ENCODE measurements at regions not wholly inside any gene's neighbourhood (a gene's known extent, or its start where the extent isn't known, plus 50 kb on each side); places are given as distances from the start of the nearest gene placed in this dataset.
"Not testable (repeated sequence)": the region's sequence is repeated elsewhere in the genome, so short reads cannot be mapped to it uniquely, and the experiment has no call there.

- H3K4me3 ChIP-seq (ENCODE audit: low read length in 2 of 2): no peak overlapping the region
- H3K36me3 ChIP-seq (ENCODE audit: control insufficient read depth in 1 of 2, insufficient read depth in 2 of 2, low read length in 1 of 2): no peaks in the 10 kb centered on the region
- H3K27me3 ChIP-seq (ENCODE audit: control insufficient read depth in 1 of 2, insufficient read depth in 2 of 2, low read length in 1 of 2): no peaks in the 10 kb centered on the region
- intact Hi-C loops (cut with DNase I): no loop called here
- H3K4me1 ChIP-seq (ENCODE audit: control insufficient read depth in 1 of 2, insufficient read depth in 2 of 2, low read length in 2 of 2): no peaks in the 10 kb centered on the region
- no peak overlapping the region for H3K27ac ChIP-seq (ENCODE audit: low read depth in 1 of 2, low read length in 2 of 2)
- DNase-seq (no peak), ATAC-seq (ENCODE audit: low FRiP score) (no peak)
- no peaks in the 10 kb centered on the region for H3K9me3 ChIP-seq (ENCODE audit: control insufficient read depth, low read length)
Observed at GRCh38 chr13:50226515-50227155, 211.4 kb downstream of the KCNRG start.

- Histone ChIP-seq H3K9me3 (ENCODE audit: control insufficient read depth, low read length) (no peaks in the 10 kb centered on the region), H3K27ac (ENCODE audit: low read depth in 1 of 2, low read length in 2 of 2) (no peak overlapping the region), H3K27me3 (ENCODE audit: control insufficient read depth in 1 of 2, insufficient read depth in 2 of 2, low read length in 1 of 2) (no peaks in the 10 kb centered on the region), H3K36me3 (ENCODE audit: control insufficient read depth in 1 of 2, insufficient read depth in 2 of 2, low read length in 1 of 2) (no peaks in the 10 kb centered on the region), H3K4me3 (ENCODE audit: low read length in 2 of 2) (no peak overlapping the region), H3K4me1 (ENCODE audit: control insufficient read depth in 1 of 2, insufficient read depth in 2 of 2, low read length in 2 of 2) (no peaks in the 10 kb centered on the region)
- no peak for DNase-seq
- 96 to 97% methylated on average over 5 of the region's 5 CpGs for WGBS, 2 donors
- ATAC-seq (ENCODE audit: low FRiP score): no peak
- intact Hi-C loops (cut with DNase I): no loop called here
Observed at GRCh38 chr13:50227361-50227760, 212.1 kb downstream of the KCNRG start.

DNA sequence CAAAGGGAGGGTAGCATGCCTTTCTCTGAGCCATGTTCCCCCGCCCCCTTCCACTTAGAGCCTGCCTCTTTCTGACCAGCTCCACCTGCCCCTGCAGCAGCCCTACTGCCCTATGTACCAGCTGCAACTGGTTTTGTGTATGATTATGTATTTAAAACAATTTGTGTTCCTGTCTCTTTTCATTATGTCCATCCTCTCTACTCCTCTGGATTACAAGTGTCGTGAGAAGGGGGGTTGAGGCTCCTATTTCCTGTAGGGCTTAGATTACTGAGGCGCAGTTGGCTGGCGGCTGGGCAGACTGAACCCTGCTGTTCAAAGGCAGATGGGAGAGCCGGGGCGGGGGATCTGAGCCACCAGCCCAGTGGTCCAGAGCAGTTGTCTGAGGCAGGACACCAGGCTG is 213.3 kb downstream of the KCNRG start:
- 95 to 96% methylated on average over 6 of the region's 6 CpGs for WGBS, 2 donors

DNA sequence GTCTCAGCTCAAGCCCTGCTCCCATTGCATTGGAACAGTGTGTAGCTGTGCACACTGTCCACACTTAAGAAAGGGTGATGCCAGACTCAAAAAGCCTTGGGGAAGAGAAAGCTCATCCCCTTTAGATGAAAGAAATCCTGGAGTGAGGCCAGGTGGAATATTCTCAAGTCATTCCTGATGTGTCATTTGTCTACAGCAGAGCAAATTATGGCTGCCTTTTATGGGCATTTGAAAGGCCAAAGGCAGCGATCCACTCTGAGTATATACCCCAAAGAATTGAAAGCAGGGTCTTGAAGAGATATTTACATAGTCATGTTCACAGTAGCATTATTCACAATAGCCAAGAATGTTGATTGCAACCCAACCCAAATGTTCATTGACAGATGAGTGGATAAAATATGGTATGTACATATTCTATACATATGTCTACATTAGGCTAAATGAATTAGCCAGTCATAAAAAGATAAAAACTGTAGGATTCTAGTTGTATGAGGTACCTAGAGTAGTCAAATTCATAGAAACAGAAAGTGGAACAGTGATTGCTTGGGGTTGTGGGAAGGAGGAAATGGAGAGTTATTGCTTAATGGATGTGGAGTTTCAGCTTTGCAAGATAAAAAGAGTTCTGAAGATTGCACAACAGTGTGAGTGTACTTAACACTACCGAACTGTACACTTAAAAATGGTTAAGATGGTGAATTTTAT is 214.9 kb downstream of the KCNRG start:
- intact Hi-C loops (cut with DNase I): no loop called here
- Histone ChIP-seq H3K27ac (ENCODE audit: low read depth in 1 of 2, low read length in 2 of 2) (no peak overlapping the region), H3K4me1 (ENCODE audit: control insufficient read depth in 1 of 2, insufficient read depth in 2 of 2, low read length in 2 of 2) (no peaks in the 10 kb centered on the region), H3K27me3 (ENCODE audit: control insufficient read depth in 1 of 2, insufficient read depth in 2 of 2, low read length in 1 of 2) (no peaks in the 10 kb centered on the region), H3K4me3 (ENCODE audit: low read length in 2 of 2) (no peak overlapping the region), H3K36me3 (ENCODE audit: control insufficient read depth in 1 of 2, insufficient read depth in 2 of 2, low read length in 1 of 2) (no peaks in the 10 kb centered on the region), H3K9me3 (ENCODE audit: control insufficient read depth, low read length) (no peaks in the 10 kb centered on the region)
- 87 to 88% methylated on average over 2 of the region's 2 CpGs for WGBS, 2 donors
- ATAC-seq (ENCODE audit: low FRiP score): no peak
- DNase-seq: no peak

More for the DNA sequence above, 213.3 kb downstream of the KCNRG start:
- no peak overlapping the region for H3K27ac ChIP-seq (ENCODE audit: low read depth in 1 of 2, low read length in 2 of 2)
- intact Hi-C loops (cut with DNase I): no loop called here
- no peaks in the 10 kb centered on the region for H3K27me3 ChIP-seq (ENCODE audit: control insufficient read depth in 1 of 2, insufficient read depth in 2 of 2, low read length in 1 of 2)
- H3K4me1 ChIP-seq (ENCODE audit: control insufficient read depth in 1 of 2, insufficient read depth in 2 of 2, low read length in 2 of 2): no peaks in the 10 kb centered on the region
- no peaks in the 10 kb centered on the region for H3K9me3 ChIP-seq (ENCODE audit: control insufficient read depth, low read length)
- DNase-seq: no peak
- H3K4me3 ChIP-seq (ENCODE audit: low read length in 2 of 2): no peak overlapping the region
- H3K36me3 ChIP-seq (ENCODE audit: control insufficient read depth in 1 of 2, insufficient read depth in 2 of 2, low read length in 1 of 2): no peaks in the 10 kb centered on the region
- ATAC-seq (ENCODE audit: low FRiP score): no peak

DNA sequence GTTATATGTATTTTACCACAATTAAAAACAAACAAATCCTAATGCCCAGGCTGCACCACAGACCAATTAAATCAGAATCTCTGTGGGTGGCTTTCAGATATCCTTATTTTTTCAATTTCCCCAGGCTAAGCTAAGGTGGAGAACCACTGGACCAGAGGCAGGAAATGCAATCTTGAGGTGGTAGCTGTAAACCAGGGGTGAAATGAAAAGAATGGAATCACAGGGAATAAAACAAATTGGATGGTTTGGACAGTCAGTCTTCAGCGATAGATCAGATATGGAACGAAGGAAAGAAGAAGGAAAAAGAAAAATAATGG is 215.4 kb downstream of the KCNRG start:
- H3K27ac ChIP-seq (ENCODE audit: low read depth in 1 of 2, low read length in 2 of 2): no peak overlapping the region
- H3K36me3 ChIP-seq (ENCODE audit: control insufficient read depth in 1 of 2, insufficient read depth in 2 of 2, low read length in 1 of 2): no peaks in the 10 kb centered on the region
- ATAC-seq (ENCODE audit: low FRiP score) (no peak), DNase-seq (no peak)
- H3K4me3 ChIP-seq (ENCODE audit: low read length in 2 of 2): no peak overlapping the region
- intact Hi-C loops (cut with DNase I): no loop called here
- 97 to 98% methylated on average over 2 of the region's 2 CpGs for WGBS, 2 donors
- H3K27me3 ChIP-seq (ENCODE audit: control insufficient read depth in 1 of 2, insufficient read depth in 2 of 2, low read length in 1 of 2): no peaks in the 10 kb centered on the region
- H3K4me1 ChIP-seq (ENCODE audit: control insufficient read depth in 1 of 2, insufficient read depth in 2 of 2, low read length in 2 of 2): no peaks in the 10 kb centered on the region
- H3K9me3 ChIP-seq (ENCODE audit: control insufficient read depth, low read length): no peaks in the 10 kb centered on the region

GRCh38 chr13:50233574-50233973 is 218.3 kb downstream of the KCNRG start:
- H3K4me3 ChIP-seq (ENCODE audit: low read length in 2 of 2); ATAC-seq (ENCODE audit: low FRiP score); H3K9me3 ChIP-seq (ENCODE audit: control insufficient read depth, low read length); H3K27ac ChIP-seq (ENCODE audit: low read depth in 1 of 2, low read length in 2 of 2); H3K4me1 ChIP-seq (ENCODE audit: control insufficient read depth in 1 of 2, insufficient read depth in 2 of 2, low read length in 2 of 2); H3K27me3 ChIP-seq (ENCODE audit: control insufficient read depth in 1 of 2, insufficient read depth in 2 of 2, low read length in 1 of 2); DNase-seq; H3K36me3 ChIP-seq (ENCODE audit: control insufficient read depth in 1 of 2, insufficient read depth in 2 of 2, low read length in 1 of 2); intact Hi-C loops (cut with DNase I): not testable (repeated sequence)
- WGBS, 2 donors: 95 to 98% methylated on average over 5 of the region's 5 CpGs

DNA sequence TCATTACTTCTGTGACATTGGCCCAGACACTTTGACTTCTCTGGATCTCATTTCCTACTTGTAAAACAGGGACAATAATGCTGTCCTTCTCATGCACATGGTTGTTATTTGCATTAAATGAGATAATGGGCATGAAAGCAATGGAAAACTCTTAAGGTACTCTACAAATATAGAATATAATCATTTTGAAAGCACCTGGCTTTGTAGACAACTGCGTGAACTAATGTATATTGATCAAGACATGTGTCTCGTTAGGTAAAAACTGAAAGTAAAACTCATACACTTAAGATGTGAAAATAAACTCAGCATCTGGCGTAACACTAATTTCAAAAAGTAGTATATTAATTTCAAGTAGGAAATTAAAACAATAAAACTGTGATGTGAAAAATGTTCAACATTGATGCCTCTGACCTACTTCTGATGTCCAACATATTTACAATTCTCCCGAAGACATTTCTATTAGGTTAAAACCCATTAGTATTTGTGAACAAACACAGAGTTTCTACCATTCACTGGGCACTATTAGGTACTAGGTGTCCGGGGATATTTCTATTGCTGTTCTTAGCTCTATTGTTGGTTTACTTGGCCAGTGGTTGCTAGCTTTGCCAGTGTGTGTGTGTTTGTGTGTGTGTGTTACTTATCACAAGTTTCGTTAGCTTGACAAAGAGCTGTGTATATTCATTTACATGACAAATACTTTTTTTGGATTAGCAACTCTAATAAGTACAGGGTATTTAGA is 220.5 kb downstream of the KCNRG start:
- ATAC-seq (ENCODE audit: low FRiP score) (no peak), DNase-seq (no peak)
- no peaks in the 10 kb centered on the region for H3K4me1 ChIP-seq (ENCODE audit: control insufficient read depth in 1 of 2, insufficient read depth in 2 of 2, low read length in 2 of 2)
- no peaks in the 10 kb centered on the region for H3K27me3 ChIP-seq (ENCODE audit: control insufficient read depth in 1 of 2, insufficient read depth in 2 of 2, low read length in 1 of 2)
- no peak overlapping the region for H3K4me3 ChIP-seq (ENCODE audit: low read length in 2 of 2)
- no peaks in the 10 kb centered on the region for H3K9me3 ChIP-seq (ENCODE audit: control insufficient read depth, low read length)
- intact Hi-C loops (cut with DNase I): no loop called here
- H3K27ac ChIP-seq (ENCODE audit: low read depth in 1 of 2, low read length in 2 of 2): no peak overlapping the region
- H3K36me3 ChIP-seq (ENCODE audit: control insufficient read depth in 1 of 2, insufficient read depth in 2 of 2, low read length in 1 of 2): no peaks in the 10 kb centered on the region
- 90 to 94% methylated on average over 6 of the region's 6 CpGs for WGBS, 2 donors

- WGBS, 2 donors: 23 to 39% methylated on average over 9 of the region's 9 CpGs
- no peaks in the 10 kb centered on the region for H3K27me3 ChIP-seq (ENCODE audit: control insufficient read depth in 1 of 2, insufficient read depth in 2 of 2, low read length in 1 of 2)
- DNase-seq (no peak), ATAC-seq (ENCODE audit: low FRiP score) (no peak)
- intact Hi-C loops (cut with DNase I): no loop called here
- H3K4me3 ChIP-seq (ENCODE audit: low read length in 2 of 2): no peak overlapping the region
- H3K4me1 ChIP-seq (ENCODE audit: control insufficient read depth in 1 of 2, insufficient read depth in 2 of 2, low read length in 2 of 2): no peaks in the 10 kb centered on the region
- no peaks in the 10 kb centered on the region for H3K36me3 ChIP-seq (ENCODE audit: control insufficient read depth in 1 of 2, insufficient read depth in 2 of 2, low read length in 1 of 2)
- H3K9me3 ChIP-seq (ENCODE audit: control insufficient read depth, low read length): no peaks in the 10 kb centered on the region
- no peak overlapping the region for H3K27ac ChIP-seq (ENCODE audit: low read depth in 1 of 2, low read length in 2 of 2)
Observed at GRCh38 chr13:50236898-50237318, 221.7 kb downstream of the KCNRG start.

GRCh38 chr13:50238922-50239321 is 223.7 kb downstream of the KCNRG start:
- DNase-seq (no peak), ATAC-seq (ENCODE audit: low FRiP score) (no peak)
- WGBS, 2 donors: 95 to 100% methylated on average over 1 of the region's 1 CpG
- Histone ChIP-seq H3K9me3 (ENCODE audit: control insufficient read depth, low read length) (no peaks in the 10 kb centered on the region), H3K36me3 (ENCODE audit: control insufficient read depth in 1 of 2, insufficient read depth in 2 of 2, low read length in 1 of 2) (no peaks in the 10 kb centered on the region), H3K27ac (ENCODE audit: low read depth in 1 of 2, low read length in 2 of 2) (no peak overlapping the region), H3K4me1 (ENCODE audit: control insufficient read depth in 1 of 2, insufficient read depth in 2 of 2, low read length in 2 of 2) (no peaks in the 10 kb centered on the region), H3K4me3 (ENCODE audit: low read length in 2 of 2) (no peak overlapping the region), H3K27me3 (ENCODE audit: control insufficient read depth in 1 of 2, insufficient read depth in 2 of 2, low read length in 1 of 2) (no peaks in the 10 kb centered on the region)
- intact Hi-C loops (cut with DNase I): no loop called here
